Thoracic aorta (tissue), 2 donors: ENCODE measurements at regions not wholly inside any gene's neighbourhood (a gene's known extent, or its start where the extent isn't known, plus 50 kb on each side); places are given as distances from the start of the nearest gene placed in this dataset.

Source experiments
- ATAC-seq: fragments of 150-250 bp; one replicate; pipeline ENCODE4 v1.8.0; 2017; ENCODE audit warnings: low read depth; ENCODE audit not compliant: insufficient number of reproducible peaks, low FRiP score
- DNase-seq: peaks from one replicate; pipeline ENCODE4 v3.0.0-alpha.2; 2020; ENCODE audit warnings: low spot score
- H3K27ac ChIP-seq, 2 donors: fragments of 200-600 bp; sonication (generic); 1 replicate in 1 of 2; 2 replicates in 1 of 2; pipeline ENCODE4 v1.5.1; 2016; ENCODE audit warnings: mild to moderate bottlenecking in 2 of 2, moderate library complexity in 2 of 2
- H3K27me3 ChIP-seq: fragments of 200-600 bp; sonication (generic); replicated peaks from 2 replicates; pipeline ENCODE4 v1.6.0; 2016; ENCODE audit warnings: mild to moderate bottlenecking; ENCODE audit not compliant: insufficient read depth
- H3K36me3 ChIP-seq: fragments of 200-600 bp; sonication (generic); one replicate; pipeline ENCODE4 v1.5.1; 2016
- H3K4me1 ChIP-seq, 2 donors: fragments of 200-600 bp; sonication (generic); 1 replicate in 1 of 2; 2 replicates in 1 of 2; pipeline versions ENCODE4 v1.5.1 to v1.6.0; 2016; ENCODE audit warnings: low read depth in 2 of 2, mild to moderate bottlenecking in 1 of 2; ENCODE audit not compliant: control insufficient read depth in 1 of 2
- H3K4me3 ChIP-seq: fragments of 200-600 bp; sonication (generic); 2 replicates; pipeline ENCODE4 v1.5.1; 2016; ENCODE audit warnings: mild to moderate bottlenecking
- H3K9me3 ChIP-seq: fragments of 200-600 bp; sonication (generic); 2 replicates; pipeline ENCODE4 v1.5.1; 2016
- TF ChIP-seq, protein P1 (sequence below): fragments of 200-600 bp; sonication (generic); IDR thresholded peaks from one replicate; pipeline ENCODE4 v1.5.1; 2019; ENCODE audit warnings: antibody characterized with exemption

DNA sequence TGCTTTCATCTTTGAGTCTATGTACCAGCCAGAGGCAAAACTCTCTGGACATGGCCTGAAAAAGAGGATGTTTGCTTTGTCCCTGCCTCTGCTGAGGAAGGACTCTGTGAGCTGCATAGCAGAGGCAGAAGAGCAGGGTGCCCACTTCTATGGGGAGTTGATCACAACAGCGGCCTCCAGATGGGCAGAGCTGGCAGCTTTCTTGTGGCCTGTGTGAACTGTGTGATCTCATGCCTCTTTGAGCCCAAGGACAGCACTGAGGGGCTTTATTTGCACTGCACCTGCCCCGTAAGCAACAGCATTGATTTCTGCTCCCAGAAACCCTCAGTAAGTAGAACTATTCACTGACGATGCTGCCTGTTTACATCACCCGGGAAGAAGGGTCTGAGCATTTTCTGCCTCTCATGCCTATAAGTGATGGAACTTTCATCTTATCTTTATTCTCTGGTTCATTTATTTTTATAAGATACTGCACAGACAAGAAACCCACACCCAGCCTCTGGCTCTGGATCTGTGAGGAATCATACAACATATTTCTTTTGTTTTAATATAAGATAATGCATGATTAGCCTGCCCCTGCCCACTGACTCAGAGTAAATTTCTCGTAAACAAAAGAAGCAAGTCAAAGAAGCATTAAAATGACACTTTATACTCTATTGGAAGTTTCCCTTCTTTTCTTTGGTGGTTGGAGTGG, 244.2 kb upstream of the SOX21 start:
- DNase-seq (no peak), ATAC-seq (no peak)
- Histone ChIP-seq H3K4me3 (no peak overlapping the region), H3K27me3 (no peaks in the 10 kb centered on the region), H3K27ac (no peak overlapping the region), H3K9me3 (no peaks in the 10 kb centered on the region), H3K36me3 (no peaks in the 10 kb centered on the region), H3K4me1 (no peaks in the 10 kb centered on the region)
- TF ChIP-seq, protein P1, sequence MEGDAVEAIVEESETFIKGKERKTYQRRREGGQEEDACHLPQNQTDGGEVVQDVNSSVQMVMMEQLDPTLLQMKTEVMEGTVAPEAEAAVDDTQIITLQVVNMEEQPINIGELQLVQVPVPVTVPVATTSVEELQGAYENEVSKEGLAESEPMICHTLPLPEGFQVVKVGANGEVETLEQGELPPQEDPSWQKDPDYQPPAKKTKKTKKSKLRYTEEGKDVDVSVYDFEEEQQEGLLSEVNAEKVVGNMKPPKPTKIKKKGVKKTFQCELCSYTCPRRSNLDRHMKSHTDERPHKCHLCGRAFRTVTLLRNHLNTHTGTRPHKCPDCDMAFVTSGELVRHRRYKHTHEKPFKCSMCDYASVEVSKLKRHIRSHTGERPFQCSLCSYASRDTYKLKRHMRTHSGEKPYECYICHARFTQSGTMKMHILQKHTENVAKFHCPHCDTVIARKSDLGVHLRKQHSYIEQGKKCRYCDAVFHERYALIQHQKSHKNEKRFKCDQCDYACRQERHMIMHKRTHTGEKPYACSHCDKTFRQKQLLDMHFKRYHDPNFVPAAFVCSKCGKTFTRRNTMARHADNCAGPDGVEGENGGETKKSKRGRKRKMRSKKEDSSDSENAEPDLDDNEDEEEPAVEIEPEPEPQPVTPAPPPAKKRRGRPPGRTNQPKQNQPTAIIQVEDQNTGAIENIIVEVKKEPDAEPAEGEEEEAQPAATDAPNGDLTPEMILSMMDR, result no peak

DNA sequence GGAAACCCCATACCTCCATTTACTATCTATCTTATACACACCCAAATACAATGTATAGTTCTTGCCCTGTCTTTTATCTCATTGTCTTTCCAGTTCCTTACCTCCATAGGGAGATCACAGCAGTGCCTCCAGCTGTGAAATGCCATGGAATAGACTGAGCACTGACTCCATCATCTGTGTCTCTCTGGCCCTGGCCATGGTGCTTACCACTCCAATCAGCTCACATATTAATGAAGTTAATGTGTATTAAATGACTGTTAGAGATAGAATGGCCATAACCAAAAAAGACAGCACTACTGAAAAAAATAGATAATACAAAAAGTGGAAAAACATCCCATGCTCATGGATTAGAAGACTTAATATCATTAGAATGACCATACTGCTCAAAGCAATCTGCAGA, 240.4 kb upstream of the SOX21 start:
- H3K9me3 ChIP-seq, result no peaks in the 10 kb centered on the region
- DNase-seq (no peak), ATAC-seq (no peak)
- no peaks in the 10 kb centered on the region for H3K36me3 ChIP-seq
- no peak overlapping the region for H3K4me3 ChIP-seq
- H3K4me1 ChIP-seq, result no peaks in the 10 kb centered on the region
- TF ChIP-seq, protein P1, result no peak
- no peak overlapping the region for H3K27ac ChIP-seq
- H3K27me3 ChIP-seq, result no peaks in the 10 kb centered on the region

DNA sequence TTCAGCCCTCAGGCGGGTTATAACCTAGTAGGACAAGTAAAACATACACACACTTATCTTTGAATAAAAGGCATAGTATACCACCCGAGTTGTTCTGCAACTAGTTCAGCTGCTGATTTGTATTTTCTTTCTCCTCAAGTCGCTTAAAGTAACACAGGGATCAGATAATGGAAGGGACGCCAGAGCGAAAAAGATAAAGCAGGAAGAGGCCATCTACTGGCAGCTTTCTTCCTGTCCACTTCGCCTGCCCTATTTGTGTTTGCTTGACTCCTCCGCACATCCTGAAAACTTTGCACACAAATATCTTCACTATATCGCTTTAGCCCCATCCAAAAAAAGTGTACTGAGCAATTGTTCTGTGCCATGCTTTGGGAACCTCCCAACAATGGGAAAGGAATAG, 238.0 kb upstream of the SOX21 start:
- Histone ChIP-seq H3K36me3 (no peaks in the 10 kb centered on the region), H3K27me3 (no peaks in the 10 kb centered on the region), H3K4me3 (no peak overlapping the region), H3K4me1 (no peaks in the 10 kb centered on the region), H3K9me3 (no peaks in the 10 kb centered on the region), H3K27ac (no peak overlapping the region)
- ATAC-seq (no peak), DNase-seq (no peak)
- TF ChIP-seq, protein P1, result no peak

DNA sequence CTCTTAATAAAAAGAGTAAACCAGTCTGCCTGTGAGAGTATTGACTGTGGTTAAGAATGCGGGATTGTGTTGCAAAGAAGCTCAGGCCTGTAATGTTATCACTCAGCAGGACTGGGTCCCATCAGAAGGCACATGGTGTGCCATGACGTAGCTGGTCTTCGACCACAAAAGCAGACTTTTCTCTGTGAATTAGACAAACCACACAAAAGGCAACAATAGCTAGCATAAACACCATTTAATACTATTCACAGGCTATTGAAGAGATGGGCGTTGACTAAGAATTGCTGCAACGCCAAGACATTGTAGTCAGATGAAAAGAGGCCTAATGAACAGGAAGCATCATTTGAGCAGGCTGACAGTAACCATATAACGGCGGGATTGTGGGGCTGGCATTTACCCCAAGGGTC, 235.6 kb upstream of the SOX21 start:
- TF ChIP-seq, protein P1, result no peak
- DNase-seq (no peak), ATAC-seq (no peak)
- Histone ChIP-seq H3K27me3 (no peaks in the 10 kb centered on the region), H3K4me3 (no peak overlapping the region), H3K36me3 (no peaks in the 10 kb centered on the region), H3K4me1 (no peaks in the 10 kb centered on the region), H3K27ac (no peak overlapping the region), H3K9me3 (no peaks in the 10 kb centered on the region)

DNA sequence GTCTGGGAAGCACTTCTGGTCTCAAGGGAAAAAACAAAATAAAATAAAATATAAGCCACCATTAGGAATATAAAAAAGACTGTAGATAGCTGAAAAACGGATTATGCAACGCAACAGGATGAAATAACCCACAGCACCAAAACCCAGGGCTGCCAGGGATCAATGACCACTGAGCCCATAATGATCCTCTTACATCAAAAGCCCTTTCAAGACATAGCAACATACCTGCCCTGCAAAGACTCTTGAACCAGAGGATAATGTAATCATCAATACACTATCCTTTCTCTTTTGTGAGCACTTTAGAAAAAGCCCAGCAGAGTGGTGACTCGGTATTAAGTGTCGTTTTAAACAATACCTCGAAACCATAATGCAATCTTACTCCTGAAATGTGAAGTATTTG, 235.0 kb upstream of the SOX21 start:
- TF ChIP-seq, protein P1, result no peak
- Histone ChIP-seq H3K4me1 (no peaks in the 10 kb centered on the region), H3K36me3 (no peaks in the 10 kb centered on the region), H3K27me3 (no peaks in the 10 kb centered on the region), H3K9me3 (no peaks in the 10 kb centered on the region), H3K27ac (no peak overlapping the region), H3K4me3 (no peak overlapping the region)
- ATAC-seq (no peak), DNase-seq (no peak)
